GM10266 (cell line): ENCODE measurements at regions not wholly inside any gene's neighbourhood (a gene's known extent, or its start where the extent isn't known, plus 50 kb on each side); places are given as distances from the start of the nearest gene placed in this dataset.

ENCODE experiments used
- DNase-seq: peaks from one replicate; pipeline ENCODE4 v3.0.0; 2012; ENCODE audit errors: extremely low spot score
- CTCF ChIP-seq: IDR thresholded peaks from 2 replicates; pipeline ENCODE4 v1.5.1; 2012; ENCODE audit warnings: mild to moderate bottlenecking, low read depth; ENCODE audit not compliant: control insufficient read depth, insufficient read depth; ENCODE audit errors: missing control alignments

DNA sequence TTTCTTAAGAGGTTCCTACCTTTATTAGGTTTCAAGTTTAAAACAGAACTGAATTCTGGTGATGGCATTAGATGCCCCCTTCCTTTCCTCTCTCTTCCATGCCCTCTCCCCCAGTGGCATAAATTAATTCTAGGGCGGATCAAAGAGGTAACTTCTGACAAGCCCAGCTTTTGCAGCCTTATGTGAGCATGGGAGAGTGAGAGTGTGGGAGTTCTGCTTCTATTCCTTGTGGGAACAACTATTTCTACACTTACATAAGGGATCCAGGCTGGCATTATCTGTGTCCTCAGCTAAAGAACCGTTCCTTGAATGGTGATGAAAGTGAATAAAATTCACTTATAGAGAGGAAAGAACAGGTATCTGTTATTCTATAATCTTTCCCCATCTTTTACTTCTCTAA is 437.6 kb downstream of the KIF4B start:
- TF ChIP-seq CTCF, result no peak
- no peak for DNase-seq

DNA sequence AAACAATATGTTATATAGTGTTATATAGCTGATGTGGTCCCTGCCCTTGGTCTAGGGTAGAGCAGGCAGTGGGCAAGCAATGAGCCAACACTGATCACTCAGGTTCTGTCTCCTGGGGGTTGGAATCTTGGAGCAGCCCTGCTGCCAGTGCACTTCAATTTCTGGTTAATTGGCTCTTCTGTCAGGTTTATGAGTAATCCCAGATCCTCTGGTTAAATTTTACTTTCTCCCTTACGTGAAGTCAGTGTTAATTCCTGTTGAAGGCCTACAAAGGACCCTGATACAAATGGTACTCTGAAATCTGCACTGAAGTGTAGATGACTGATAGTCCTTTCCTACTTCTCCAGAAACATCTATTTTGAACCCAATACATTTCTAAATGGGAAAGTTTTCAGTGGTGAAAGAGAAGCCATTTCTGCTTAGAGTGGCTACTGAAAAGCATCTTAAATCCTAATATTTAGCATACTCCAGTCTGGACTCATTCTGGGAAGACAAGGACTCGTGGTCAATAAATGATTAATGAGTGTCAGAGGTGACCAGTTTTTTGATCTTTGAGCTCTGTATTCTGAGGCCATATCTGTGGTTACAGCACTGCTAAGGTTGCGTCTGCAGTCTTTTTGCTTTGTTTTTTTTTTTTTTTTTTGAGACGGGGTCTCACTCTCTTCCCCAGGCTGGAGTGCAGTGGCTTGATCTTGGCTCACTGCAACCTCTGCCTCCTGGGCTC is 442.4 kb downstream of the KIF4B start:
- no peak for DNase-seq
- TF ChIP-seq CTCF, result no peak

- no peak for DNase-seq
- TF ChIP-seq CTCF, result no peak
These were observed 446.4 kb downstream of the KIF4B start for GRCh38 chr5:155459889-155460500.

GRCh38 chr5:155460501-155460931 is 447.0 kb downstream of the KIF4B start:
- no peak for TF ChIP-seq CTCF
- DNase-seq, result no peak

GRCh38 chr5:155461304-155461703 is 447.7 kb downstream of the KIF4B start:
- no peak for TF ChIP-seq CTCF
- DNase-seq, result no peak

GRCh38 chr5:155466851-155467250 is 453.3 kb downstream of the KIF4B start:
- TF ChIP-seq CTCF, result no peak
- DNase-seq, result no peak

GRCh38 chr5:155471027-155471426 is 457.5 kb downstream of the KIF4B start:
- no peak for DNase-seq
- no peak for TF ChIP-seq CTCF
